ENCODE measurements at regions not wholly inside any gene's neighbourhood (a gene's known extent, or its start where the extent isn't known, plus 50 kb on each side); places are given as distances from the start of the nearest gene placed in this dataset.

DNA sequence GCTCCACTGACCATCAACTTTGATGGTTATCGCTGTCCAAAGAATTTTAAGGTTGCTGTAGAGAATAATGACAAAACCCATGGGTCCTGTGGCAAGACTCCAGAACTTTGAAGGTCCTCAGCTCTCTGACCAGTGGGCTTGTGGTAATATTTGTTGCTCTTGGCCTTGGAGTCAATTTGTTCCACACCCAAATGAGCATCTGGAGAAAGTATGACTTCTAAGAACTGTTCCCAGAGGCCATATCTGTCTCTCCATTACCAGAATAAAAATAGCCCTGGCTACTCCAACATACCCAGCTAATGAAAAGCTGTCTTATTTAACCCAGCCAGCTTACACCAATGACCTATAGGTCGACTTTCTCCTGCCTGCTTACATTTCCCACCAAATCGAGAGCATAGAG lies 466.4 kb downstream of the MEIS1 start:
- ChIA-PET CTCF (interaction anchor here (1.2 kb wide), 1 partner anchor 1130 kb away, joined by 3 read pairs; no protein-coding TSS in a partner anchor), POLR2A (no interaction called here)
- TF ChIP-seq ZNF514 (tag by site-specific recombination; IDR thresholded peaks at IDR 0.05) = no peak
- no peak for TF ChIP-seq ZNF791 (tag by site-specific recombination; IDR thresholded peaks at IDR 0.05)
- H3K36me3 ChIP-seq (ENCODE audit: control insufficient read depth in 2 of 2, insufficient read depth in 1 of 2, low read length in 2 of 2) = no peaks in the 10 kb centered on the region
- no peak overlapping the region for H3K4me3 ChIP-seq (ENCODE audit: low read depth, low read length)
- H3K9me3 ChIP-seq (ENCODE audit: control insufficient read depth, insufficient read depth, low read depth, low read length) = no peaks in the 10 kb centered on the region
- H3K27ac ChIP-seq (ENCODE audit: extremely low read depth, low read depth, low read length) = no peak overlapping the region
- H3K4me1 ChIP-seq (ENCODE audit: control insufficient read depth, insufficient read depth, low read length) = peaks cover 7% of the 10 kb centered on the region

DNA sequence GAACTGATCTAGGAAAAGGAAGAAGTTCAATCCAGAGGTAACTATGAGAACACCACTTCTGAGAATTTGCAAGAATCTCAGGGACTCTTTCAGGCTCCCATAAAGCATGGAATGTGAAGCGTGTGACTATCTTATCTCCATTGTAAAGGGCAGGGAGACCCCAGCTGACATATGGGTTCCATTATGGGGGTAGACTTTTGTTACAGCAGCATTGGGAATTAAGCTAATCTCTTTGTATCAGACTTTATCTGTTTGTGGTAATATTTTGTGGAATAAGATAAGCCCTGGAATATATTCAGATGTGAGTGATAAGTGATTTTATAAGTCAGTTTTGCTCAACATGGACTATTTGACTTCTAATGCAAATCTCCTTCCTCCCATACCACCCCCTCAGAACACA lies 468.3 kb downstream of the MEIS1 start:
- no peak overlapping the region for H3K27ac ChIP-seq (ENCODE audit: extremely low read depth, low read depth, low read length)
- TF ChIP-seq, protein P1, sequence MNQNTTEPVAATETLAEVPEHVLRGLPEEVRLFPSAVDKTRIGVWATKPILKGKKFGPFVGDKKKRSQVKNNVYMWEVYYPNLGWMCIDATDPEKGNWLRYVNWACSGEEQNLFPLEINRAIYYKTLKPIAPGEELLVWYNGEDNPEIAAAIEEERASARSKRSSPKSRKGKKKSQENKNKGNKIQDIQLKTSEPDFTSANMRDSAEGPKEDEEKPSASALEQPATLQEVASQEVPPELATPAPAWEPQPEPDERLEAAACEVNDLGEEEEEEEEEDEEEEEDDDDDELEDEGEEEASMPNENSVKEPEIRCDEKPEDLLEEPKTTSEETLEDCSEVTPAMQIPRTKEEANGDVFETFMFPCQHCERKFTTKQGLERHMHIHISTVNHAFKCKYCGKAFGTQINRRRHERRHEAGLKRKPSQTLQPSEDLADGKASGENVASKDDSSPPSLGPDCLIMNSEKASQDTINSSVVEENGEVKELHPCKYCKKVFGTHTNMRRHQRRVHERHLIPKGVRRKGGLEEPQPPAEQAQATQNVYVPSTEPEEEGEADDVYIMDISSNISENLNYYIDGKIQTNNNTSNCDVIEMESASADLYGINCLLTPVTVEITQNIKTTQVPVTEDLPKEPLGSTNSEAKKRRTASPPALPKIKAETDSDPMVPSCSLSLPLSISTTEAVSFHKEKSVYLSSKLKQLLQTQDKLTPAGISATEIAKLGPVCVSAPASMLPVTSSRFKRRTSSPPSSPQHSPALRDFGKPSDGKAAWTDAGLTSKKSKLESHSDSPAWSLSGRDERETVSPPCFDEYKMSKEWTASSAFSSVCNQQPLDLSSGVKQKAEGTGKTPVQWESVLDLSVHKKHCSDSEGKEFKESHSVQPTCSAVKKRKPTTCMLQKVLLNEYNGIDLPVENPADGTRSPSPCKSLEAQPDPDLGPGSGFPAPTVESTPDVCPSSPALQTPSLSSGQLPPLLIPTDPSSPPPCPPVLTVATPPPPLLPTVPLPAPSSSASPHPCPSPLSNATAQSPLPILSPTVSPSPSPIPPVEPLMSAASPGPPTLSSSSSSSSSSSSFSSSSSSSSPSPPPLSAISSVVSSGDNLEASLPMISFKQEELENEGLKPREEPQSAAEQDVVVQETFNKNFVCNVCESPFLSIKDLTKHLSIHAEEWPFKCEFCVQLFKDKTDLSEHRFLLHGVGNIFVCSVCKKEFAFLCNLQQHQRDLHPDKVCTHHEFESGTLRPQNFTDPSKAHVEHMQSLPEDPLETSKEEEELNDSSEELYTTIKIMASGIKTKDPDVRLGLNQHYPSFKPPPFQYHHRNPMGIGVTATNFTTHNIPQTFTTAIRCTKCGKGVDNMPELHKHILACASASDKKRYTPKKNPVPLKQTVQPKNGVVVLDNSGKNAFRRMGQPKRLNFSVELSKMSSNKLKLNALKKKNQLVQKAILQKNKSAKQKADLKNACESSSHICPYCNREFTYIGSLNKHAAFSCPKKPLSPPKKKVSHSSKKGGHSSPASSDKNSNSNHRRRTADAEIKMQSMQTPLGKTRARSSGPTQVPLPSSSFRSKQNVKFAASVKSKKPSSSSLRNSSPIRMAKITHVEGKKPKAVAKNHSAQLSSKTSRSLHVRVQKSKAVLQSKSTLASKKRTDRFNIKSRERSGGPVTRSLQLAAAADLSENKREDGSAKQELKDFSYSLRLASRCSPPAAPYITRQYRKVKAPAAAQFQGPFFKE (tag by site-specific recombination; IDR thresholded peaks at IDR 0.05; ENCODE audit: borderline replicate concordance) = no peak
- TF ChIP-seq MYNN (tag by site-specific recombination; IDR thresholded peaks at IDR 0.05; ENCODE audit: borderline replicate concordance) (no peak), ZBTB8A (tag by site-specific recombination; IDR thresholded peaks at IDR 0.05) (no peak), ZNF48 (tag by site-specific recombination; IDR thresholded peaks at IDR 0.05) (no peak), GLI4 (tag by site-specific recombination; IDR thresholded peaks at IDR 0.05) (no peak), ZNF596 (tag by site-specific recombination; IDR thresholded peaks at IDR 0.05) (no peak), ZNF174 (tag by site-specific recombination; IDR thresholded peaks at IDR 0.05) (no peak), FEZF1 (tag by site-specific recombination; IDR thresholded peaks at IDR 0.05) (no peak), ZNF518A (tag by site-specific recombination; conservative IDR thresholded peaks at IDR 0.05; ENCODE audit: low read depth) (no peak), ZNF621 (tag by site-specific recombination; IDR thresholded peaks at IDR 0.05) (no peak), ZSCAN5A (tag by site-specific recombination; IDR thresholded peaks at IDR 0.05) (no peak)
- H3K9me3 ChIP-seq (ENCODE audit: control insufficient read depth, insufficient read depth, low read depth, low read length) = no peaks in the 10 kb centered on the region
- ChIA-PET POLR2A (no interaction called here), CTCF (no interaction called here)
- H3K36me3 ChIP-seq (ENCODE audit: control insufficient read depth in 2 of 2, insufficient read depth in 1 of 2, low read length in 2 of 2) = no peaks in the 10 kb centered on the region
- no peak overlapping the region for H3K4me3 ChIP-seq (ENCODE audit: low read depth, low read length)
- peaks cover 7% of the 10 kb centered on the region for H3K4me1 ChIP-seq (ENCODE audit: control insufficient read depth, insufficient read depth, low read length)
